ENCODE measurements at regions not wholly inside any gene's neighbourhood (a gene's known extent, or its start where the extent isn't known, plus 50 kb on each side); places are given as distances from the start of the nearest gene placed in this dataset.

GRCh38 chr17:70377654-70378053 lies 208.3 kb downstream of the KCNJ2 start (continued):
- TF ChIP-seq CHD7 (IDR thresholded peaks at IDR 0.05; ENCODE audit: insufficient replicate concordance, low read length) (no peak), E2F6 (IDR thresholded peaks at IDR 0.05) (no peak), ATF3 (IDR thresholded peaks at IDR 0.05; ENCODE audit: insufficient read depth, low read depth, low read length) (no peak), ZNF274 (IDR thresholded peaks at IDR 0.05; ENCODE audit: borderline replicate concordance, extremely low read depth, low read length) (no peak), JUND (IDR thresholded peaks at IDR 0.05; ENCODE audit: low read length) (no peak)
